GM12864 (cell line): ENCODE measurements at regions not wholly inside any gene's neighbourhood (a gene's known extent, or its start where the extent isn't known, plus 50 kb on each side); places are given as distances from the start of the nearest gene placed in this dataset.

Experiments used
- DNase-seq: peaks from one replicate; pipeline ENCODE4 v3.0.0-alpha.2; 2011; ENCODE audit warnings: low read depth
- H3K4me3 ChIP-seq: 2 replicates; pipeline ENCODE4 v1.5.1; 2011; ENCODE audit warnings: mild to moderate bottlenecking, low read depth, low read length, control low read depth
- CTCF ChIP-seq: IDR thresholded peaks from 2 replicates; pipeline ENCODE4 v1.5.1; 2011; ENCODE audit warnings: low read depth, mild to moderate bottlenecking, moderate library complexity, low read length, control low read depth, inconsistent platforms; ENCODE audit errors: missing control alignments

GRCh38 chrX:99909946-99910345, 500.1 kb downstream of the PCDH19 start:
- TF ChIP-seq CTCF: no peak
- no peak overlapping the region for H3K4me3 ChIP-seq
- DNase-seq: no peak

- no peak overlapping the region for H3K4me3 ChIP-seq
- DNase-seq: no peak
- no peak for TF ChIP-seq CTCF
Observed at GRCh38 chrX:99901091-99901490, 509.0 kb downstream of the PCDH19 start.

GRCh38 chrX:99887918-99888317, 522.2 kb downstream of the PCDH19 start:
- no peak for TF ChIP-seq CTCF
- DNase-seq: no peak
- no peak overlapping the region for H3K4me3 ChIP-seq

GRCh38 chrX:99857455-99857854, 552.6 kb downstream of the PCDH19 start:
- H3K4me3 ChIP-seq: no peak overlapping the region
- TF ChIP-seq CTCF: no peak
- DNase-seq: no peak

GRCh38 chrX:99833821-99834220, 576.3 kb downstream of the PCDH19 start:
- no peak for TF ChIP-seq CTCF
- H3K4me3 ChIP-seq: no peak overlapping the region
- DNase-seq: no peak

- H3K4me3 ChIP-seq: no peak overlapping the region
- no peak for DNase-seq
- TF ChIP-seq CTCF: no peak
Observed at GRCh38 chrX:99820197-99820596, 589.9 kb downstream of the PCDH19 start.

- DNase-seq: no peak
- no peak overlapping the region for H3K4me3 ChIP-seq
- no peak for TF ChIP-seq CTCF
Observed at GRCh38 chrX:99800016-99800415, 610.1 kb downstream of the PCDH19 start.
